Left ventricle myocardium inferior (tissue), 1 donor: ENCODE measurements at regions not wholly inside any gene's neighbourhood (a gene's known extent, or its start where the extent isn't known, plus 50 kb on each side); places are given as distances from the start of the nearest gene placed in this dataset.

Experiments
- DNase-seq: peaks from one replicate; pipeline ENCODE4 v3.0.0-alpha.2; 2020
- H3K27ac ChIP-seq: fragments of 200-600 bp; replicated peaks from 2 replicates; pipeline ENCODE4 v1.8.0; 2021
- H3K27me3 ChIP-seq: fragments of 200-600 bp; 2 replicates; pipeline ENCODE4 v1.8.0; 2021; ENCODE audit warnings: low read depth
- H3K36me3 ChIP-seq: fragments of 200-600 bp; 2 replicates; pipeline ENCODE4 v1.8.0; 2021
- H3K4me1 ChIP-seq: fragments of 200-600 bp; 2 replicates; pipeline ENCODE4 v1.8.0; 2021
- H3K4me3 ChIP-seq: fragments of 200-600 bp; 2 replicates; pipeline ENCODE4 v1.8.0; 2021; ENCODE audit warnings: mild to moderate bottlenecking, moderate library complexity
- H3K9me3 ChIP-seq: fragments of 200-600 bp; replicated peaks from 2 replicates; pipeline ENCODE4 v1.8.0; 2021
- CTCF ChIP-seq: fragments of 200-600 bp; IDR thresholded peaks from 2 replicates; pipeline ENCODE4 v1.8.0; 2021; ENCODE audit warnings: antibody characterized with exemption, mild to moderate bottlenecking, borderline replicate concordance
- intact Hi-C: fragments of 100-400 bp; cut with micrococcal nuclease; formaldehyde crosslinking; loops from one replicate; pipeline ENCODE4 v1.11.0; 2022
- donor health status: DM: no; HTN: yes; CAD: no; lungs with severe emphysema.

- no peak overlapping the region for H3K4me3 ChIP-seq
- intact Hi-C loops = loop anchor here (10.0 kb wide), 1 partner anchor 599 kb away; no protein-coding TSS in a partner anchor
- no peaks in the 10 kb centered on the region for H3K9me3 ChIP-seq
- DNase-seq = no peak
- no peak overlapping the region for H3K27ac ChIP-seq
- no peaks in the 10 kb centered on the region for H3K27me3 ChIP-seq
- no peak for TF ChIP-seq CTCF
- no peaks in the 10 kb centered on the region for H3K36me3 ChIP-seq
- peaks cover 9% of the 10 kb centered on the region for H3K4me1 ChIP-seq
Observed at GRCh38 chr5:61653807-61654580, 321.9 kb downstream of the ZSWIM6 start.

GRCh38 chr5:61654876-61655275 is 322.8 kb downstream of the ZSWIM6 start:
- no peak overlapping the region for H3K27ac ChIP-seq
- H3K27me3 ChIP-seq = no peaks in the 10 kb centered on the region
- intact Hi-C loops = loop anchor here (5.0 to 10.0 kb wide), 2 partner anchors 323 to 600 kb away; partner anchors contain the start of gene ZSWIM6
- no peaks in the 10 kb centered on the region for H3K9me3 ChIP-seq
- no peak overlapping the region for H3K4me3 ChIP-seq
- no peaks in the 10 kb centered on the region for H3K36me3 ChIP-seq
- TF ChIP-seq CTCF = no peak
- H3K4me1 ChIP-seq = peaks cover 10% of the 10 kb centered on the region
- DNase-seq = no peak

GRCh38 chr5:61657010-61657409 is 325.0 kb downstream of the ZSWIM6 start:
- TF ChIP-seq CTCF = no peak
- H3K9me3 ChIP-seq = no peaks in the 10 kb centered on the region
- no peaks in the 10 kb centered on the region for H3K36me3 ChIP-seq
- no peak for DNase-seq
- H3K4me3 ChIP-seq = no peak overlapping the region
- intact Hi-C loops = loop anchor here (5.0 to 10.0 kb wide), 2 partner anchors 325 to 602 kb away; partner anchors contain the start of gene ZSWIM6
- no peaks in the 10 kb centered on the region for H3K27me3 ChIP-seq
- H3K4me1 ChIP-seq = peaks cover 10% of the 10 kb centered on the region
- H3K27ac ChIP-seq = no peak overlapping the region

- intact Hi-C loops = loop anchor here (5.0 to 10.0 kb wide), 2 partner anchors 325 to 603 kb away; partner anchors contain the start of gene ZSWIM6
Observed at GRCh38 chr5:61657686-61658085, 325.6 kb downstream of the ZSWIM6 start.

GRCh38 chr5:61658592-61659008 is 326.5 kb downstream of the ZSWIM6 start:
- no peaks in the 10 kb centered on the region for H3K9me3 ChIP-seq
- peaks cover 10% of the 10 kb centered on the region for H3K4me1 ChIP-seq
- H3K4me3 ChIP-seq = peak overlapping the region; percentile 48
- DNase-seq = peak; percentile 82
- H3K27me3 ChIP-seq = no peaks in the 10 kb centered on the region
- intact Hi-C loops = loop anchor here (5.0 to 10.0 kb wide), 2 partner anchors 326 to 604 kb away; partner anchors contain the start of gene ZSWIM6
- peak; percentile 94 for TF ChIP-seq CTCF
- no peaks in the 10 kb centered on the region for H3K36me3 ChIP-seq
- peak overlapping the region; percentile 72 for H3K27ac ChIP-seq

More at GRCh38 chr5:61657686-61658085, 325.6 kb downstream of the ZSWIM6 start:
- no peak overlapping the region for H3K4me3 ChIP-seq
- H3K36me3 ChIP-seq = no peaks in the 10 kb centered on the region
- H3K27me3 ChIP-seq = no peaks in the 10 kb centered on the region
- no peak overlapping the region for H3K27ac ChIP-seq
- TF ChIP-seq CTCF = no peak
- no peak for DNase-seq
- no peaks in the 10 kb centered on the region for H3K9me3 ChIP-seq
- peaks cover 10% of the 10 kb centered on the region for H3K4me1 ChIP-seq
